ENCODE measurements at regions not wholly inside any gene's neighbourhood (a gene's known extent, or its start where the extent isn't known, plus 50 kb on each side); places are given as distances from the start of the nearest gene placed in this dataset.
"Not testable (repeated sequence)": the region's sequence is repeated elsewhere in the genome, so short reads cannot be mapped to it uniquely, and the experiment has no call there.

DNA sequence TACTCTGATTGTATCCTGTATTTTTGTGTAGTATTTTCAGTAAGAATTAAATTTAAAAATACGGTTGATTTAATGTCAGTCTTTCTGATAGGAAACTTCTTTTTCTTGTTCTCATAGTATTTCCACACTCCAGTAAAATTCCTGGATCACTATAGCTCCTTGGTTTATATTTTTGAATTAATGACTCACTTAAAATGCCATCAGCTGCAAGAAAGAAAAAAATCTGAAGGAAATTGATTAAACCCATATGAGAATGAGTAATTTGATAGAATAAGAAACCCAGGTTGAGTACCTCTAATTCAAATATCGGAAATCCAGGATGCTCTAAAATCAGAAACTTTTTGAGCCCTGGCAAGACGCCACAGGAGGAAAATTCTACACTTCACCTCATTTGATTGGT, 186.8 kb upstream of the RND3 start:
- H3K27me3 ChIP-seq (replicated peaks; ENCODE audit: control insufficient read depth, insufficient read depth, low read length): no peaks in the 10 kb centered on the region
- no peaks in the 10 kb centered on the region for H3K36me3 ChIP-seq (ENCODE audit: control insufficient read depth, insufficient read depth, low read length)
- TF ChIP-seq, protein P1, sequence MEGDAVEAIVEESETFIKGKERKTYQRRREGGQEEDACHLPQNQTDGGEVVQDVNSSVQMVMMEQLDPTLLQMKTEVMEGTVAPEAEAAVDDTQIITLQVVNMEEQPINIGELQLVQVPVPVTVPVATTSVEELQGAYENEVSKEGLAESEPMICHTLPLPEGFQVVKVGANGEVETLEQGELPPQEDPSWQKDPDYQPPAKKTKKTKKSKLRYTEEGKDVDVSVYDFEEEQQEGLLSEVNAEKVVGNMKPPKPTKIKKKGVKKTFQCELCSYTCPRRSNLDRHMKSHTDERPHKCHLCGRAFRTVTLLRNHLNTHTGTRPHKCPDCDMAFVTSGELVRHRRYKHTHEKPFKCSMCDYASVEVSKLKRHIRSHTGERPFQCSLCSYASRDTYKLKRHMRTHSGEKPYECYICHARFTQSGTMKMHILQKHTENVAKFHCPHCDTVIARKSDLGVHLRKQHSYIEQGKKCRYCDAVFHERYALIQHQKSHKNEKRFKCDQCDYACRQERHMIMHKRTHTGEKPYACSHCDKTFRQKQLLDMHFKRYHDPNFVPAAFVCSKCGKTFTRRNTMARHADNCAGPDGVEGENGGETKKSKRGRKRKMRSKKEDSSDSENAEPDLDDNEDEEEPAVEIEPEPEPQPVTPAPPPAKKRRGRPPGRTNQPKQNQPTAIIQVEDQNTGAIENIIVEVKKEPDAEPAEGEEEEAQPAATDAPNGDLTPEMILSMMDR (IDR thresholded peaks at IDR 0.05; ENCODE audit: insufficient read depth, low read length, poor library complexity, severe bottlenecking): no peak
- no peak for DNase-seq (ENCODE audit: extremely low read depth, insufficient read length)
- no peak overlapping the region for H3K4me3 ChIP-seq (replicated peaks; ENCODE audit: low read depth, low read length)

DNA sequence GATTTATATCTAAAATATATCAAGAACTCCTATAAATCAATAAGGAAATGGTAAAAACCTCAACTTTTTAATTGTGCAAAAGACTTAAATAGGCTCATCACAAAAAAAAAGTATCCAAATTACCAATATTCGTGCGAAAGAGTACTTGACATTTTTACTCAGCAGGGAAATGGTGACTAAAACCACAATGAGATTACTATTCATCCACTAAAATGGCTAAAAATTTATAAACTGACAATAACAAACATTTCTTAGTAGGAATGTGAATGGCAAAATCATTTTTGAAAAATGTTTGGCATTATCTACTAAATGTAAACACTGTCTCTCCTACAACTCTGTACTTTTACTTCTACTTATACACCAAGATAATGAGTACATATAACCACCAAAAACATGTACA, 184.8 kb upstream of the RND3 start:
- no peaks in the 10 kb centered on the region for H3K27me3 ChIP-seq (replicated peaks; ENCODE audit: control insufficient read depth, insufficient read depth, low read length)
- H3K36me3 ChIP-seq (ENCODE audit: control insufficient read depth, insufficient read depth, low read length): no peaks in the 10 kb centered on the region
- no peak for DNase-seq (ENCODE audit: extremely low read depth, insufficient read length)
- TF ChIP-seq, protein P1 (IDR thresholded peaks at IDR 0.05; ENCODE audit: insufficient read depth, low read length, poor library complexity, severe bottlenecking): no peak
- H3K4me3 ChIP-seq (replicated peaks; ENCODE audit: low read depth, low read length): no peak overlapping the region

DNA sequence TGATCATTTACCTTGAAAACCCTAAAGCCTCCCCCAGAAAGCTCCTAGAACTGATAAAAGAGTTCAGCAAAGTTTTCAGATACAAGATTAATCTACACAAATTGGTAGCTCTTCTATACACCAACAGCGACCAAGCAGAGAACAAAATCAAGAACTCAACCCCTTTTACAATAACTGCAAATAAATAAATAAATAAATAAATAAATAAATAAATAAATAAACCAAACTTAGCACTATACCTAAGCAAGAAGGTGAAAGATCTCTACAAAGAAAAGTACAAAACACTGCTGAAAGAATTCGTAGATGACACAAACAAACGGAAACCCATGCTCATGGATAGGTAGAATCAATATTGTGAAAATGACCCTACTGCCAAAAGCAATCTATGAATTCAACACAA, 182.0 kb upstream of the RND3 start:
- H3K36me3 ChIP-seq (ENCODE audit: control insufficient read depth, insufficient read depth, low read length): no peaks in the 10 kb centered on the region
- H3K4me3 ChIP-seq (replicated peaks; ENCODE audit: low read depth, low read length): no peak overlapping the region
- TF ChIP-seq, protein P1 (IDR thresholded peaks at IDR 0.05; ENCODE audit: insufficient read depth, low read length, poor library complexity, severe bottlenecking): no peak
- no peaks in the 10 kb centered on the region for H3K27me3 ChIP-seq (replicated peaks; ENCODE audit: control insufficient read depth, insufficient read depth, low read length)
- DNase-seq (ENCODE audit: extremely low read depth, insufficient read length): no peak

DNA sequence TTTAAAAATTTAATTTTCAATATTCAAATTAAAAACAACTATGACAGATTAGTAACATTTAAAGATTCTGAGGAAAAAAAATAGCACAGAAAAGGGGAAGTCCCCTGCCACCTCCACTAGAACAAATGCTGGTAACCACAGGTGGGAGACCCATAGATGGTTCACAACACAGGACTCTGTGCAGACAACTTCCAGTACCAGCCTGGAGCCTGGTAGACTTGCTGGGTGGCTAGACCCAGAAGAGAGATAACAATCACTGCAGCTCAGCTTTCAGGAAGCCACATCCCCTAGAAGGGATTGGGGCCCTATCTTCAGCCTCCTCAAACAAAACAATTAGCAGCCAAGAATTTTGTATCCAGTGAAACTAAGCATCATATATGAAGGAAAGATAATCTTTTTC, 179.6 kb upstream of the RND3 start:
- H3K4me3 ChIP-seq (replicated peaks; ENCODE audit: low read depth, low read length); H3K36me3 ChIP-seq (ENCODE audit: control insufficient read depth, insufficient read depth, low read length); H3K27me3 ChIP-seq (replicated peaks; ENCODE audit: control insufficient read depth, insufficient read depth, low read length); DNase-seq (ENCODE audit: extremely low read depth, insufficient read length): not testable (repeated sequence)

DNA sequence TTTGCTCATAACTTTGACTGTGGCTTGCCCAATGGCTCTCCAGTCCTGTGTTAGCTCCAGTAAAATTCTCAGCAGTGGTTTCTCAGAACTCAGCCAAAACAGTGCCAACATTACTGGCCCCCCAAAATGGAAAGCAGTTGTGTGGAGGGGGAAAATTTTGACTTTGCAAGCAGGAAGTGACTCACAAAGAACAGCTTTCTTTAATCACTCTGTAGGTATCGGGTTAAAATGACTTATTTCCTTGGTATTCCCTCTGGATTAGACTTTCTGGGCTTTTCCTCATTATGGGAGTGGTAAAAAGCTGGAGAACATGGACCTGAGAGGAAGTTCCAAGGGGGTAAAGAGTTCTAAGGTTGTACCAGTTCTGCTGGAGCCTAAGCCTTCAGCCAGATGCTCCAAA, 175.7 kb upstream of the RND3 start:
- H3K36me3 ChIP-seq (ENCODE audit: control insufficient read depth, insufficient read depth, low read length): no peaks in the 10 kb centered on the region
- H3K4me3 ChIP-seq (replicated peaks; ENCODE audit: low read depth, low read length): no peak overlapping the region
- no peak for DNase-seq (ENCODE audit: extremely low read depth, insufficient read length)
- TF ChIP-seq, protein P1 (IDR thresholded peaks at IDR 0.05; ENCODE audit: insufficient read depth, low read length, poor library complexity, severe bottlenecking): no peak
- H3K27me3 ChIP-seq (replicated peaks; ENCODE audit: control insufficient read depth, insufficient read depth, low read length): no peaks in the 10 kb centered on the region

DNA sequence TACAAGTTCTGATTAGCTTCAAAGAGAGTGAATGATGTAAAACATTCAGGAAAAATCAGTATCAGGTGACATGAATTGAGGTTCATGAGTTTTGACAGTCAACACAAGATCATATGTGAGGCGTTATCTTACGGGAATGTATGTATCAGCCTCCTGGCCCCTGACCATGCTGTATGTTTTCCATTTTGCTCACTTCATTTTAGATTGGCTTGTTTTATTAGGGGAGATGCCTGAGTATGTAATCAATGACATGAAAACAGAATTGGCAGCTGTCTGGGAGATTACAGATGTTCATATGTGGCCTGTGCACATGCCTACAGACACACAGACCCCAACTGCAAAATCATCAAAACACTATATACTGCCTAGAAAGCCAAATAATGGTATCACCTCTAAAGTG, 168.5 kb upstream of the RND3 start:
- TF ChIP-seq, protein P1 (IDR thresholded peaks at IDR 0.05; ENCODE audit: insufficient read depth, low read length, poor library complexity, severe bottlenecking): no peak
- no peak for DNase-seq (ENCODE audit: extremely low read depth, insufficient read length)
- no peaks in the 10 kb centered on the region; the same call in 1 of the 2 replicates for H3K27me3 ChIP-seq (replicated peaks; ENCODE audit: control insufficient read depth, insufficient read depth, low read length)
- H3K36me3 ChIP-seq (ENCODE audit: control insufficient read depth, insufficient read depth, low read length): no peaks in the 10 kb centered on the region
- H3K4me3 ChIP-seq (replicated peaks; ENCODE audit: low read depth, low read length): no peak overlapping the region

Measured in GM06990 (cell line).